Stomach (tissue), 8 donors: ENCODE measurements at regions not wholly inside any gene's neighbourhood (a gene's known extent, or its start where the extent isn't known, plus 50 kb on each side); places are given as distances from the start of the nearest gene placed in this dataset.

Source experiments
- DNase-seq, 2 donors: peaks; one replicate each; pipeline versions ENCODE4 v3.0.0 to v3.0.0-alpha.2; 2013 to 2019
- H3K27ac ChIP-seq, 5 donors: fragments of 200-600 bp in 4 of 5; sonication (generic) in 4 of 5; one replicate each; pipeline ENCODE4 v1.5.1; 2013 to 2019; ENCODE audit warnings: mild to moderate bottlenecking in 1 of 5, moderate library complexity in 1 of 5
- H3K27me3 ChIP-seq, 3 donors: fragments of 200-600 bp; sonication (generic); one replicate each; pipeline ENCODE4 v1.5.1; 2017 to 2019; ENCODE audit warnings: mixed run types in 1 of 3
- H3K36me3 ChIP-seq, 4 donors: fragments of 200-600 bp; sonication (generic); 1 replicate in 3 of 4; 2 replicates in 1 of 4; pipeline ENCODE4 v1.5.1; 2016 to 2019
- H3K4me1 ChIP-seq, 4 donors: fragments of 200-600 bp; sonication (generic); one replicate each; pipeline ENCODE4 v1.5.1; 2016 to 2019
- H3K4me3 ChIP-seq, 4 donors: fragments of 200-600 bp; sonication (generic) in 3 of 4; one replicate each; pipeline ENCODE4 v1.5.1; 2016 to 2019; ENCODE audit warnings: mild to moderate bottlenecking in 1 of 4
- H3K9me3 ChIP-seq, 4 donors: fragments of 200-600 bp; sonication (generic); one replicate each; pipeline ENCODE4 v1.5.1; 2016 to 2019
- EP300 ChIP-seq: sonication (generic); formaldehyde crosslinking; IDR thresholded peaks from one replicate; pipeline ENCODE4 v1.6.1; 2017; ENCODE audit warnings: antibody characterized with exemption
- POLR2A ChIP-seq, 4 donors: fragments of 450-650 bp; IDR thresholded peaks; one replicate each; pipeline ENCODE4 v1.6.1; 2016; ENCODE audit warnings: antibody characterized with exemption in 4 of 4, control low read depth in 2 of 4, mild to moderate bottlenecking in 1 of 4, moderate library complexity in 1 of 4
- POLR2AphosphoS5 ChIP-seq, 3 donors: sonication (generic); formaldehyde crosslinking; IDR thresholded peaks; one replicate each; pipeline ENCODE4 v1.6.1; 2016; ENCODE audit warnings: antibody characterized with exemption in 3 of 3
- WGBS, 5 donors: extraction: QIAGEN DNeasy Blood & Tissue Kit in 3 of 5; methylation state at CpG; one replicate each; pipeline versions ENCODE4 v1.1.5 to v1.1.7; 2013 to 2018; 5-methylcytosine and 5-hydroxymethylcytosine counted together
- intact Hi-C: fragments of 100-400 bp; cut with DNase I; formaldehyde crosslinking; loops from one replicate; pipeline ENCODE4 v1.15.1; 2023; ENCODE audit warnings: low total_unique reads
- TF ChIP-seq, protein P1 (sequence below), 7 experiments: fragments of 450-650 bp in 4 of 7; fragments of 200-600 bp in 3 of 7; sonication (generic) in 3 of 7; IDR thresholded peaks; one replicate each; pipeline ENCODE4 v1.5.1; 2016 to 2019; ENCODE audit warnings: antibody characterized with exemption in 7 of 7, control low read depth in 2 of 7, mild to moderate bottlenecking in 1 of 7
- donor health status: healthy with polysubstance abuse.
- donor health status: Bipolar disorder and iron deficiency.
- donor health status: healthy.

DNA sequence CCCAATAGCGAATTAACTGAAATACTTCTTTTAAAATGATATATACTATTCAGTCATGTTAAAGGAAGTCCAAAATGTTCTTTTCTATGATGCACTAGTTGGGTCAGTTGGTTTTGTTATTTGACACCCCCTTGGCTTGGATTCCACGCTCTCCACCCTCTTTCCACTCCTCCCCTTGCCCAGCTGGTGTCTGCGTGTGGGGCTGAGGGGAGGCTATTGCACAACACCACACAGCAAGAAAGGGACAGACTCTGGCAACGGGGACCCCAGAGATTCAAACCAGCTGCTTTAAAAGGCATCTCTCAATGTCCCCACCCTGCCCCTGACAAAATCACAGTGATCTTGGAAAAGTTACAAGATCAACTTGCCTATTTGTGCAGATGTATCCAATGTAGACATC is 394.3 kb downstream of the TGFB2 start:
- TF ChIP-seq POLR2AphosphoS5 (IDR thresholded peaks at IDR 0.05) (peak in 1 of 3 donors; percentile 32), EP300 (no peak), POLR2A (IDR thresholded peaks at IDR 0.05) (no peak)
- TF ChIP-seq, protein P1, sequence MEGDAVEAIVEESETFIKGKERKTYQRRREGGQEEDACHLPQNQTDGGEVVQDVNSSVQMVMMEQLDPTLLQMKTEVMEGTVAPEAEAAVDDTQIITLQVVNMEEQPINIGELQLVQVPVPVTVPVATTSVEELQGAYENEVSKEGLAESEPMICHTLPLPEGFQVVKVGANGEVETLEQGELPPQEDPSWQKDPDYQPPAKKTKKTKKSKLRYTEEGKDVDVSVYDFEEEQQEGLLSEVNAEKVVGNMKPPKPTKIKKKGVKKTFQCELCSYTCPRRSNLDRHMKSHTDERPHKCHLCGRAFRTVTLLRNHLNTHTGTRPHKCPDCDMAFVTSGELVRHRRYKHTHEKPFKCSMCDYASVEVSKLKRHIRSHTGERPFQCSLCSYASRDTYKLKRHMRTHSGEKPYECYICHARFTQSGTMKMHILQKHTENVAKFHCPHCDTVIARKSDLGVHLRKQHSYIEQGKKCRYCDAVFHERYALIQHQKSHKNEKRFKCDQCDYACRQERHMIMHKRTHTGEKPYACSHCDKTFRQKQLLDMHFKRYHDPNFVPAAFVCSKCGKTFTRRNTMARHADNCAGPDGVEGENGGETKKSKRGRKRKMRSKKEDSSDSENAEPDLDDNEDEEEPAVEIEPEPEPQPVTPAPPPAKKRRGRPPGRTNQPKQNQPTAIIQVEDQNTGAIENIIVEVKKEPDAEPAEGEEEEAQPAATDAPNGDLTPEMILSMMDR (IDR thresholded peaks at IDR 0.05), result no peak
- Histone ChIP-seq H3K27ac (no peak overlapping the region), H3K36me3 (no peaks in the 10 kb centered on the region), H3K4me1 (peaks cover 0 to 4% (median 0%) of the 10 kb centered on the region in 4 donors), H3K4me3 (no peak overlapping the region), H3K27me3 (no peaks in the 10 kb centered on the region), H3K9me3 (no peaks in the 10 kb centered on the region)
- 33 to 71% (median 53%) methylated on average over 4 of the region's 4 CpGs for WGBS, 5 donors
- intact Hi-C loops, result no loop called here
- peak in 1 of 2 donors; percentile 48 for DNase-seq

GRCh38 chr1:218741852-218742251 is 396.7 kb downstream of the TGFB2 start:
- DNase-seq, result no peak

GRCh38 chr1:218742467-218743262 is 397.5 kb downstream of the TGFB2 start:
- Histone ChIP-seq H3K4me1 (no peaks in the 10 kb centered on the region), H3K27me3 (no peaks in the 10 kb centered on the region), H3K9me3 (peaks cover 0 to 6% (median 2%) of the 10 kb centered on the region in 4 donors), H3K36me3 (no peaks in the 10 kb centered on the region), H3K27ac (no peak overlapping the region), H3K4me3 (no peak overlapping the region)
- intact Hi-C loops, result no loop called here
- 76 to 87% (median 79%) methylated on average over 6 of the region's 6 CpGs for whole genome bisulfite sequencing, 5 donors
- TF ChIP-seq EP300 (no peak), POLR2A (IDR thresholded peaks at IDR 0.05) (no peak), POLR2AphosphoS5 (IDR thresholded peaks at IDR 0.05) (no peak)
- TF ChIP-seq, protein P1 (IDR thresholded peaks at IDR 0.05), result no peak
- no peak for DNase-seq

More at GRCh38 chr1:218741852-218742251, 396.7 kb downstream of the TGFB2 start:
- 66 to 80% (median 69%) methylated on average over 3 of the region's 3 CpGs for WGBS, 5 donors
- intact Hi-C loops, result no loop called here
- Histone ChIP-seq H3K36me3 (no peaks in the 10 kb centered on the region), H3K4me3 (no peak overlapping the region), H3K4me1 (no peaks in the 10 kb centered on the region), H3K27ac (no peak overlapping the region), H3K27me3 (no peaks in the 10 kb centered on the region), H3K9me3 (peaks cover 0 to 6% (median 2%) of the 10 kb centered on the region in 4 donors)
- TF ChIP-seq, protein P1 (IDR thresholded peaks at IDR 0.05), result no peak
- TF ChIP-seq POLR2A (IDR thresholded peaks at IDR 0.05) (no peak), EP300 (no peak), POLR2AphosphoS5 (IDR thresholded peaks at IDR 0.05) (no peak)

DNA sequence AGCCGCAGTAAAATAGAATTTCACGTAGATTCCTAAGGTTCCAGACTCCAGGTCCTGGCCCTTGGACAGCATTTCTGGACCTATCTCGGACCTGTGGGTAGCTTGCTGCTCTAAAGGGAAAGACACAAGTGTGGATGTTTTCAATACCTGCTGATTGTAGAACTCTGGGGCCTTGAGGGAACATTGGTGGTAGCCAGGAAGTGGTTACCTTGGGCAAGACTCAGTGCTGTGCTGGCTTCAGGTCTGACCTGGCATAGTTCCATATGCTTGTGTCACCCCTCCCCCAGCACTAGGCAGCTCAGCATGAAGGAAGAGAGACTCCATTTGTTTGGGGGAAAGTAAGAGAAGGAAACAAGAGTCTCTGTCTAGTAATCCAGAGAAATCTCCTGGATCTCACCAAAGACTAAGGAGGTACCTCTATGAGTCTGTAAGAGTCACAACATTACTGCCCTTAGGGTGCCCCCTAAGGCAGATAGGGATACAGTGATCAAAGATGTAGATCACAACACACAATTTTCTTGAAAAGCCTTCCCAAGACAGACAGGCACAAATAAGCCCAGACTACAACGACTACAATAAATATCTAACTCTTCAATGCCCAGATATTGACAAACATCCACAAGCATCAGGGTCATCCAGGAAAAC is 398.8 kb downstream of the TGFB2 start:
- 83 to 90% (median 89%) methylated on average over 4 of the region's 4 CpGs for WGBS, 5 donors
- Histone ChIP-seq H3K4me3 (no peak overlapping the region), H3K27me3 (no peaks in the 10 kb centered on the region), H3K4me1 (no peaks in the 10 kb centered on the region), H3K27ac (no peak overlapping the region), H3K9me3 (peaks cover 0 to 11% (median 2%) of the 10 kb centered on the region in 4 donors), H3K36me3 (no peaks in the 10 kb centered on the region)
- TF ChIP-seq EP300 (no peak), POLR2AphosphoS5 (IDR thresholded peaks at IDR 0.05) (no peak), POLR2A (IDR thresholded peaks at IDR 0.05) (no peak)
- TF ChIP-seq, protein P1 (IDR thresholded peaks at IDR 0.05), result no peak
- intact Hi-C loops, result no loop called here
- no peak for DNase-seq
